Tibial artery (tissue), 4 donors: ENCODE measurements at regions not wholly inside any gene's neighbourhood (a gene's known extent, or its start where the extent isn't known, plus 50 kb on each side); places are given as distances from the start of the nearest gene placed in this dataset.

Experiments used
- DNase-seq, 2 donors: peaks; one replicate each; pipeline ENCODE4 v3.0.0-alpha.2; 2019
- H3K27ac ChIP-seq, 2 donors: fragments of 200-600 bp; sonication (generic) in 1 of 2; 1 replicate in 1 of 2; 2 replicates in 1 of 2; pipeline ENCODE4 v1.5.1; 2018 to 2019; ENCODE audit warnings: mild to moderate bottlenecking in 1 of 2
- H3K27me3 ChIP-seq, 2 donors: fragments of 200-600 bp; sonication (generic) in 1 of 2; one replicate each; pipeline versions ENCODE4 v1.5.1 to v1.6.0; 2016 to 2019
- H3K36me3 ChIP-seq, 3 donors: fragments of 200-600 bp; sonication (generic) in 2 of 3; one replicate each; pipeline ENCODE4 v1.5.1; 2016 to 2019; ENCODE audit warnings: mild to moderate bottlenecking in 2 of 3
- H3K4me1 ChIP-seq, 4 donors: fragments of 200-600 bp; sonication (generic) in 2 of 4; 1 replicate in 3 of 4; 2 replicates in 1 of 4; pipeline ENCODE4 v1.5.1; 2016 to 2019
- H3K4me3 ChIP-seq, 2 donors: fragments of 200-600 bp; sonication (generic) in 1 of 2; 1 replicate in 1 of 2; 2 replicates in 1 of 2; pipeline ENCODE4 v1.5.1; 2018 to 2019; ENCODE audit warnings: mild to moderate bottlenecking in 2 of 2
- H3K9me3 ChIP-seq, 3 donors: fragments of 200-600 bp; sonication (generic) in 1 of 3; one replicate each; pipeline ENCODE4 v1.5.1; 2016 to 2019
- intact Hi-C: fragments of 100-400 bp; cut with DNase I; formaldehyde crosslinking; loops from one replicate; pipeline ENCODE4 v1.15.0; 2023; ENCODE audit warnings: low total_unique reads
- TF ChIP-seq, protein P1 (sequence below), 2 experiments: fragments of 200-600 bp in 1 of 2; fragments of 450-650 bp in 1 of 2; IDR thresholded peaks; one replicate each; pipeline ENCODE4 v1.5.1; 2017 to 2019; ENCODE audit warnings: antibody characterized with exemption in 2 of 2, mild to moderate bottlenecking in 1 of 2, moderate library complexity in 1 of 2

DNA sequence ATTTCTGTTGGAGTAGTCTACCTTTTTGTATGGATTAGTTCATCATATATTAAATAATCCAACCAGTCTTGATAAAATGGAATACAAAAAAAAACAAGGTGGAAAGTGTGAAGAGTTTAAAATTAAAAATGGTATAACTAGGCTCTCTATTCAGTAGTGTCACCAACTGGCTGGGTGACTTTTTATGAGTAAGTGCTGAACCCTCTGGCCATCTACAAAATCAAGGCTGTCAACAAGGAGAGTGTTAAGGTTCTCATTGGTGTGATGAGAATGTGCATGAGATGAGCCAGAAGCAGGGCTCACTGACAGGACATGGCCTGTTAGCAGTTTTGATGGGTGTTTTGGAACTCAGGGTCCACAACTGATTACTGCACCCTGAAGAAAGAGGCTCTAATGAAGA lies 343.2 kb downstream of the AASDHPPT start:
- Histone ChIP-seq H3K36me3 (no peaks in the 10 kb centered on the region), H3K9me3 (no peaks in the 10 kb centered on the region), H3K4me3 (no peak overlapping the region), H3K27me3 (no peaks in the 10 kb centered on the region), H3K27ac (no peak overlapping the region), H3K4me1 (no peaks in the 10 kb centered on the region)
- no peak for DNase-seq
- TF ChIP-seq, protein P1, sequence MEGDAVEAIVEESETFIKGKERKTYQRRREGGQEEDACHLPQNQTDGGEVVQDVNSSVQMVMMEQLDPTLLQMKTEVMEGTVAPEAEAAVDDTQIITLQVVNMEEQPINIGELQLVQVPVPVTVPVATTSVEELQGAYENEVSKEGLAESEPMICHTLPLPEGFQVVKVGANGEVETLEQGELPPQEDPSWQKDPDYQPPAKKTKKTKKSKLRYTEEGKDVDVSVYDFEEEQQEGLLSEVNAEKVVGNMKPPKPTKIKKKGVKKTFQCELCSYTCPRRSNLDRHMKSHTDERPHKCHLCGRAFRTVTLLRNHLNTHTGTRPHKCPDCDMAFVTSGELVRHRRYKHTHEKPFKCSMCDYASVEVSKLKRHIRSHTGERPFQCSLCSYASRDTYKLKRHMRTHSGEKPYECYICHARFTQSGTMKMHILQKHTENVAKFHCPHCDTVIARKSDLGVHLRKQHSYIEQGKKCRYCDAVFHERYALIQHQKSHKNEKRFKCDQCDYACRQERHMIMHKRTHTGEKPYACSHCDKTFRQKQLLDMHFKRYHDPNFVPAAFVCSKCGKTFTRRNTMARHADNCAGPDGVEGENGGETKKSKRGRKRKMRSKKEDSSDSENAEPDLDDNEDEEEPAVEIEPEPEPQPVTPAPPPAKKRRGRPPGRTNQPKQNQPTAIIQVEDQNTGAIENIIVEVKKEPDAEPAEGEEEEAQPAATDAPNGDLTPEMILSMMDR (IDR thresholded peaks at IDR 0.05): no peak
- intact Hi-C loops: no loop called here

DNA sequence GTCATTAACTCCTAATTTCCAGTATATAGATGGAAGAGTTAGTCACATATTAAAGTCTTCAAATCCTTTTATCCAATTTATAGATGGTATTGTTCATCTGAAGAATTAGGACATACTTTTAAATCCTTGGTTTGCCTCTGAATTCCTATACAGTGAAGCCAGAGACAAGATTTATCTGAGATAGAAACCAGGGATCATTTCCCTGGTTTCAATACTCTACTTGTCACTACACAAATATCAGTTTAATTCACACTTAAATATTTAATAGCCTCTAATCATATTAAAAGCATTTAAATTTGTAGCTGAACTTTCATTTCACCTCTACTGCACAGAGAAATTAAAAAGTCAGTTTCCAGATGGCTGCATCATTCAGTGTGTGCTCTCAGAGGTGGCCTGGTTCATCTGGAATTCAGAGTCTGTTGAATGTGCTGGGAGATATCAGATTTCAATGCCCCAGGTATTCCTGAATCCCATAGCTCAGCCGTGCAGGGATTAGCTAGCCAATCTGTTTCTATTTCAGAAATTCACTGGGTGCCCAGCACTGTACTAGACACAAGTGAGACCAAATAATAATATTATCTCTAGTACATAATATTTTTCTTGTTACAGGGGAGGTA lies 344.3 kb downstream of the AASDHPPT start:
- intact Hi-C loops: no loop called here
- DNase-seq: no peak

DNA sequence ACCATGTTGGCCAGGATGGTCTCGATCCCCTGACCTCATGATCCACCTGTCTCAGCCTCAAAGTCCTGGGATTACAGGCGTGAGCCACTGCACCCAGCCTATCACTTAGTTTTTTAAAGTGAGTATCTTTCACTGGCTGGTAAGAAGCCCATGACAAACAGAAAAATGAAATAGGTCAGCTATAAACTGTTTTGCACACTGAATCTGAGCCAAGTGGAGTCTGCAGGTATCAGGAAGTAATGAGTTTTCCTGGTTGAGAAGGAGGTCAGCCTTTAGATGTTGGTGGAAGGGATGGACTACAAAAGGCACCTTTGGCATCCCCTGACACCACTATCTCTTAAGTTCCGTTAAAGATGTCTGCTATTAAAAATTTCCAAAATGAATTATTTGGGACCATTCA lies 345.1 kb downstream of the AASDHPPT start:
- H3K36me3 ChIP-seq: no peaks in the 10 kb centered on the region
- no peak for DNase-seq
- no peak overlapping the region for H3K27ac ChIP-seq
- H3K27me3 ChIP-seq: no peaks in the 10 kb centered on the region
- intact Hi-C loops: no loop called here
- H3K9me3 ChIP-seq: no peaks in the 10 kb centered on the region
- no peaks in the 10 kb centered on the region for H3K4me1 ChIP-seq
- TF ChIP-seq, protein P1 (IDR thresholded peaks at IDR 0.05): no peak
- H3K4me3 ChIP-seq: no peak overlapping the region

More for the DNA sequence above, 344.3 kb downstream of the AASDHPPT start:
- no peaks in the 10 kb centered on the region for H3K9me3 ChIP-seq
- TF ChIP-seq, protein P1 (IDR thresholded peaks at IDR 0.05): no peak
- H3K27me3 ChIP-seq: no peaks in the 10 kb centered on the region
- no peak overlapping the region for H3K27ac ChIP-seq
- H3K4me1 ChIP-seq: no peaks in the 10 kb centered on the region
- H3K36me3 ChIP-seq: no peaks in the 10 kb centered on the region
- H3K4me3 ChIP-seq: no peak overlapping the region

DNA sequence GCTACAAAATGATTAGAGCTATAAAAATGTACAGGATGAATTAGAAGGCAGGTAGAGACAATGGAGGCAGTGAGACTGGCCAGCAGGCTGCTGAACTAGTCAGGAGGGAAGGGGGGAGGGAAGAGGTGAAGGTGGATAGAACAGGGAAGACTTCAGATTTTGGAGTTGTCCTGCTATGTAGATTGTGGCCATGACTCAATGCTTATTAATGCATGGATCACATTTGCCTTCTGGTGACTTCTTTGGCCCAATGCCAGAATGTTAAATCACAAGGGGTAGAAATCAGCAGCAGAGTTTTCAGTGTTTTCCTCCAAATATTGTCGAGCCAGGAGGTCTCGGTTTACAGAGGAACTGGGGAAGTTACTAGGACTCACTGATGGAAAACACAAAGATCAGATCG lies 346.6 kb downstream of the AASDHPPT start:
- TF ChIP-seq, protein P1 (IDR thresholded peaks at IDR 0.05): no peak
- intact Hi-C loops: no loop called here
- Histone ChIP-seq H3K27ac (no peak overlapping the region), H3K36me3 (no peaks in the 10 kb centered on the region), H3K9me3 (no peaks in the 10 kb centered on the region), H3K4me3 (no peak overlapping the region), H3K4me1 (no peaks in the 10 kb centered on the region), H3K27me3 (no peaks in the 10 kb centered on the region)
- no peak for DNase-seq

DNA sequence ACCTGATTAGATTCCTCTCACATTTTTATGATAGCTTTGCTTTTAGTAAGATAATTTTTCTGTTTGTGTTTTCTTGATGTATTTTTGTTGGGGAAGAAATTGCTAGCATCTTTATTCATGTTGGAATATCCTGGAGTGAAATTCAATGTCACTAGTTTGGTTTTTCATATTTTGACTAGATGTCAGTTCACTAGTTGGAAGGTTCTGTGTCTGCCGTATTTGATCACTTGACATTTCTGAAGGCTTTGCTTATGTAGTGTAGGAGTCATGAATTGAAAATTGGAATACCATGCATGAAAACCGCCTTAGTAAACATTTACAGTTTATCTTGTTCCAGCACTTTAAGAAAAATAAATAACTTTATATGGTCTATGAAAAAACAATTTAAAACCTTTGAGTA lies 348.4 kb downstream of the AASDHPPT start:
- H3K36me3 ChIP-seq: no peaks in the 10 kb centered on the region
- H3K4me1 ChIP-seq: no peaks in the 10 kb centered on the region
- intact Hi-C loops: no loop called here
- TF ChIP-seq, protein P1 (IDR thresholded peaks at IDR 0.05): no peak
- no peaks in the 10 kb centered on the region for H3K9me3 ChIP-seq
- no peak for DNase-seq
- no peaks in the 10 kb centered on the region for H3K27me3 ChIP-seq
- H3K27ac ChIP-seq: no peak overlapping the region
- H3K4me3 ChIP-seq: no peak overlapping the region

DNA sequence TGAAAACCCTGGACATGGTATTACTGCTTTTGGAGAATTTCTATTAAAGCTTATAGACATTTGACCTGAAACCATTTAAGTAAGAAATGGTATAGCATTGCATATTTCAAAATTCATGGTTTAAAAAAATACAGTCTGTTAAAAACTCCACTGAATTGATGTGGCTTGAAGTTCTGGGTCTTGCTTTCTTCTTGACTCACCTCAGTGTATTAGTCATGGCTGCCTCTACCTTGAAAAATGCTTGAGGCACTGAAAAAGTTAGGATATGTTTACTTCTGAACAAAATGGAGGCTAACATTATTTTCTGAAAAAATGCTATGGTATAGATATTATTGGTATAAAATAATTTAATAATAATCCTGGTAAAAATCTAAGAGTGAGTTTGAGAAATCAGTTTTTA lies 349.2 kb downstream of the AASDHPPT start:
- Histone ChIP-seq H3K4me3 (no peak overlapping the region), H3K9me3 (no peaks in the 10 kb centered on the region), H3K4me1 (no peaks in the 10 kb centered on the region), H3K27ac (no peak overlapping the region), H3K27me3 (no peaks in the 10 kb centered on the region), H3K36me3 (no peaks in the 10 kb centered on the region)
- TF ChIP-seq, protein P1 (IDR thresholded peaks at IDR 0.05): no peak
- intact Hi-C loops: no loop called here
- DNase-seq: no peak
